ENCODE measurements at regions not wholly inside any gene's neighbourhood (a gene's known extent, or its start where the extent isn't known, plus 50 kb on each side); places are given as distances from the start of the nearest gene placed in this dataset.
"Not testable (repeated sequence)": the region's sequence is repeated elsewhere in the genome, so short reads cannot be mapped to it uniquely, and the experiment has no call there.

GRCh38 chr7:46071601-46072000, 150.5 kb upstream of the IGFBP3 start:
- DNase-seq (ENCODE audit: low spot score): no peak

- DNase-seq (ENCODE audit: low spot score): no peak
Observed at GRCh38 chr7:46071076-46071475, 150.0 kb upstream of the IGFBP3 start.

DNA sequence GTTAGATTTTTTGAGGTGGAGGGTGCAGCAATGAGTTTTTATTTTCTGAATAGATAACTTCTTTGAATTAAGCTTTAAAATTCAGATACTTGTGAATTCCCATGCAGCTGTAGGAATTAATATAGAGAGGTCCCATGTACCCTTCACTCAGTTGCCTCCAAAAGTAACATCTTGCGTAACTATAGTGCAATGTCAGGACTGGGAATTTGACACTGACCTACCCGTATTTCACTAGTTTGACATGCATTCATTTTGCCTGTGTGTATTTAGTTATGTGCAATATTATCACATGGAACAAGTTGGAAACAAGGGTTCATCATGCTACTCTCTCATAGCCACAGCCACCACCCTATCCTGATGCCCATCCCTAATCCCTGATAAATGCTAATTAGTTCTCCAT, 147.1 kb upstream of the IGFBP3 start:
- DNase-seq (ENCODE audit: low spot score): no peak

DNA sequence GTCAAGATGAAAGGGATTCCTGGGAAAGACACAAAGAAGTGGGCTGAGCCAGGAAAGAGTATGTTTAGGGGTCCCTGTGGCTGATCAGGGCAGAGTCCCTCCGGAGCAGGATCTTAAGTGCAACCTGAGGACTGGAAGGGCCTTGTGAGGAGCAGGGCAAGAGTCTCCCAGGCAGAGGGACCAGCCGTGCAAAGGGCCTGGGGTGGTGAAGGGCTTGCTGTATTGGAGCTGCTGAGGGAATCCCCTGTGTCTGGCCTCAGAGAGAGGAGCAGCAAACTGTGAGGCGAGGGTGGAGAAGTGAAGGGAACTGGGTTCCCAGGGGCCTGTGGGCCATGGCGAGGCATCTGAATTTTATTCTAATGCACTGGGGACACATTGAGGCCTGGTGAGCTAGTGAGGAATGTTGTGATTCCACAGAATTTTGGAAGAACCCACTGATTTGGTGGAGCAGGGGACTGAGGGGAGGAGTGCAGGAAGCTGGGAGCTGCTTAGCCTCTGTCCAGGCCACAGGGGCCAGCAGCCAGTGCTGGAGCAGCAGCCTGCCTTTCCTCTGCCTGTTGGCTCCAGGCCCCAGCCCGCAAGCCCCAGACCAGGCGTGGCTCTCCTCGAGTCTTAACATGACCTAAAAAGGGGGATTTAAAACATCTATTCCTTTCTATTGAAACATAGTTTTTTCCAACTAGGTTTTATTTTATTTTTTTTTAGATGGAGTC, 138.4 kb upstream of the IGFBP3 start:
- DNase-seq (ENCODE audit: low spot score): no peak

- no peak for DNase-seq (ENCODE audit: low spot score)
Observed at GRCh38 chr7:46058086-46058823, 137.2 kb upstream of the IGFBP3 start.

GRCh38 chr7:46054915-46055314, 133.8 kb upstream of the IGFBP3 start:
- DNase-seq (ENCODE audit: low spot score): no peak

GRCh38 chr7:46054272-46054671, 133.2 kb upstream of the IGFBP3 start:
- DNase-seq (ENCODE audit: low spot score): no peak

DNA sequence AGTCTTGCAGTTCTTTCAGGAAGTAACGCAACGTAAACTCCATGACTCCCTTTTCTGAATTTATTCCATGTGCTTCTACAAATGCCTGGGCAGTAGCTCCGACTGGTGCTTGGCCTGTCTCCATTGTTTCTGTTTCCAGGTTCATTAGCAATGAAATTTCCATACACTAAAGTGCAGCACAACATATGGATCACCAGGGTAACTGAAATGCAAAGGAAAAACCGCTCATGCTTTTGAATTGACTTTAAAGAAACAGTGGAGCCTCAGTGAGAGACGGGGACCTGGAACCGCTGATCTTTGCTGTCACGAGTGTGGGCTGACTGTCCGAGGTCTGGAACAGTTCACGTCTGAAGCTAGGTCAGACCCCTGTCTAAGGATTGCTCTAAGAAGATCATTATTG, 126.5 kb upstream of the IGFBP3 start:
- DNase-seq (ENCODE audit: low spot score): no peak

GRCh38 chr7:46043338-46043737, 122.3 kb upstream of the IGFBP3 start:
- not testable (repeated sequence) for DNase-seq (ENCODE audit: low spot score)

DNA sequence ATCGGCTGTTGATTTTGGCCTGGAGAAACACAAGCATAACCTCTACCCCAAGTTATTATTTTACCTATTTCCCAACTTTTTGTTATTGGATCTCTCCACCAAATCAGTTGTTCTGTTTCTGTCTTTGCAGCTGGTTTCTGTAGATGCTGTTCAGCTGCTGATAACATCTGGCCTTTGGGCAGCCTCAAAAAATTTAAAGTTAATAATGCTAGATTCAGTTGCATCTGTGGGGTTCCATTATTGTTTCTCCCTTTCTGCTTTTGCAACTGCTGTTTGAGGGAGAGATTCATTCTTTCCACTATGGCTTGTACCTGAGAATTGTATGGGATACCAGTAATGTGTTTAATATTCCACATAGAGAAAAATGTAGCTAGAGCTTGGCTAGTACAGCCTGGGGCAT, 118.7 kb upstream of the IGFBP3 start:
- not testable (repeated sequence) for DNase-seq (ENCODE audit: low spot score)

DNA sequence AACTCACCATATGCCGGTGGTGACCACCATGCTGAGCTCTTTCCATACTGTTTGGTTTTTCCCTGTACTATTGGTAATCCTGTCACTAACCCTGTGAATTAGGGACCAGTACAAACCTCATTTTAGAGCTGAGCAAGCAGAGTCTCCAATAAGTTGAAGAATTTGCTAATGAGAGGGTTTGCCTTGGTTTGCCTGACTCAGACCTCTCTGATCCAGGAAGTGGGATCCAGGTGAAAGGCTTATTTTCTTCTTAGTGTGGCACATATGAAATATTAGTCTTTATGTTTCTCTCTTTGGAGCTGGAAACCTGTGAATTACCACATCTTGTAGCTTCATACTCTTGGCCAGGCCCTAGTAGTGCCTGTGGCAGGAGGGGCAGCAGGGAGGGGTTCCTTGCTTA, 114.1 kb upstream of the IGFBP3 start:
- DNase-seq (ENCODE audit: low spot score): no peak

DNA sequence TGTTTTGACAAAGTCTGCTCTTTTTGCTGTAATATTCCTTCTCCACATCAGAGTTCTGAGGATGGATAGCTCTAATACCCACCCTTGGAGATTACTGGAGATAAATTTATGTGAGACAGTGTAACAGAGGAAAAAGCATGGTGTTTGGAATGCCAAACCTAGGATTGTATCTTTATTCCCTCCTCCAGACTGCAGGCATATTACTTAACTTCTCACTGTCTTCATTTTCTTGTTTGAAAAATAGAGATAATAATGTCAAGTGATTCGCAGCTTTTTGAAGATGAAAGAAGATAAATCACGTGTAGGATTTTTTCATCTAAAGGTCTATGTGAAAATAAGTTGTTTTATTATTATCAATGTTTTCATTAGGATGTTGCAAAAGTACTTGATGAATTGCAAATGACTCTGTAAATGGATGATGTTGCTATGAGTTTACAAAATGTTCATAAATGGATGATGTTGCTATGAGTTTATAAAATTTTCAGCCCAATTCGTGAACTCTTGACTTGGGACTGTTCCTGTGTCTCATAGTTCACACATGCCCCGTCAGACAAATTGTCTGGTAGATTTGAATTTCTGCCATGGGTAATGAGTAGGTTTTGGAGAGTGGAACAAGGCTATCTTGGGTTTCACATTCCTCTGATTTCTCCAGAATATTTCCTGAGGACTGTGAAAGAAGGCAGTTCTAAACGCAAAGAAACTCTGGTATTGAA, 113.1 kb upstream of the IGFBP3 start:
- DNase-seq (ENCODE audit: low spot score): no peak

GRCh38 chr7:46033592-46033991, 112.5 kb upstream of the IGFBP3 start:
- DNase-seq (ENCODE audit: low spot score): no peak

DNA sequence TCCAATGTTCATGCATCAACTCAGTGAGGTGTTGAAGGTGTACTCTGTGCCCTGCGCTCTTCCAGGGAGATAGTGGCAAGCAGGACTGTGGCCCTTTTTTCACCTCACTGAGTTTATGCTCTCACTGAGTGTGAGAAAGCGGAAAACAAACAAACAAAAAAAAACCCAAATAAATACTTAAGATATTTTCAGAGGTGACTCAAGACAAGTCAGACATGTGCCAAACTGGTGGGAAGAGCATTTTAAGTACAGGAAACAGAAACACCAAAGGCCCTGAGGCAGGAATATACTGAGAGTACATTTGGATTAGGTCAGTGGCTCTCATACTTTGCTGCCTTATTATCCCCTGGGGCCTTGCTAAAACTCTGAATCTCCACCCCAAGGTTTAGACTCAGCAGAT, 111.9 kb upstream of the IGFBP3 start:
- DNase-seq (ENCODE audit: low spot score): no peak

DNA sequence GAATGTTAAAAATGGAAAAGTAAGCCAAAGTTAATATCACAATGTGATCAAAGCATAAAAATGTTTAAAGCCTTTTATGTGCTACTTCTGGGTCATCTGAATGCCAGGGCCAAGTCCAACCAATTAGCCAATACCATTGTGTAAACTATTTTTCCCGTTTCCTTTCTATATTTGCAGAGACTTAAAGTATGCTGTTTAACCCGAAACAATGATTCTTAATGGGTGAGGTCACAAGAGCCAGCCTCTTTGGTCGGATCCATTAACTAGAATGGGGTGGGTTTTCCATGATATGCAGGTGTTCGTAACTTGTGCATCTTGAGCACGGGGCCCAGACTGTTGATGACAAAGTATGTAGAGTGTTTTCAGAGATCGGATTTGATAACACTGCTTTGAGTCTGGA, 111.3 kb upstream of the IGFBP3 start:
- DNase-seq (ENCODE audit: low spot score): no peak

GRCh38 chr7:46029111-46029704, 108.1 kb upstream of the IGFBP3 start:
- DNase-seq (ENCODE audit: low spot score): no peak

DNA sequence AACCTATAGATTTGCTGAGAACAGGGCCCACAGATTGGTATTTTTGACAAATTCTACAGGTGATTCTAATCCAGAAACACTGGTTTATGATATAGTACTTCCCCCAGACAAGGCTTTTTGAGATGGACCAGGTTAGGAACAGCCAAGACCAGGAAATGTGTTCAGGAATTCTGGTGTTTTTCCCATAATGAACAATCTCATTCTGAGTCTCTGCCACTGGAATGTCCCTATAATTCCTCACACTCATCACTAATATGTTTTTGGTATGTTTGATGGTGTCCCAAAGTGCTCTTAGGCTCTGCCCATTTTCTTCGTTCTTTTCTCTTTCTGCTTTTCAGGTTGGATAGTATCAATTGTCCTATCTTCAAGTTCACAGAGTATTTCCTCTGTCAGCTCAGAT, 107.2 kb upstream of the IGFBP3 start:
- no peak for DNase-seq (ENCODE audit: low spot score)

DNA sequence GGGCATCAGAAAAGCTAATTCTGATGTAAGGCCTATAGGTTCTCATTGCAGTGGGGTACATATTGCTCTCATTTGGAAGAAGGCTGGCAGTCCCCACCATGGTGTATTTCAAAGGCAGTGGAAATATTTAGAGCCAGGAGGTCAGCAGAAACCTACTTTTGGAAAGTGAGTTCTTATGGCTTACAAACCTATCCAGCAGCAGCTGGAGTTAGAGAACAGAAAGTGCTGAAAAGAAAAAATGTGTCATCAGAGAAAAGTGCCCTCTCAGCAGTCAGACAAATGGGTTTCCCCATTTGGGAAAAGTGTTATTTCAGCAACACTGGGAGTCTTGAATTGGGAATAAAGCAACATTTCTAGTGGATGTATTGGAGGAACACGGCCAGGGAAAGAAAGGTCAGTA, 105.7 kb upstream of the IGFBP3 start:
- no peak for DNase-seq (ENCODE audit: low spot score)

- no peak for DNase-seq (ENCODE audit: low spot score)
Observed at GRCh38 chr7:46024263-46024916, 103.3 kb upstream of the IGFBP3 start.

GRCh38 chr7:46022397-46022796, 101.3 kb upstream of the IGFBP3 start:
- DNase-seq (ENCODE audit: low spot score): no peak

DNA sequence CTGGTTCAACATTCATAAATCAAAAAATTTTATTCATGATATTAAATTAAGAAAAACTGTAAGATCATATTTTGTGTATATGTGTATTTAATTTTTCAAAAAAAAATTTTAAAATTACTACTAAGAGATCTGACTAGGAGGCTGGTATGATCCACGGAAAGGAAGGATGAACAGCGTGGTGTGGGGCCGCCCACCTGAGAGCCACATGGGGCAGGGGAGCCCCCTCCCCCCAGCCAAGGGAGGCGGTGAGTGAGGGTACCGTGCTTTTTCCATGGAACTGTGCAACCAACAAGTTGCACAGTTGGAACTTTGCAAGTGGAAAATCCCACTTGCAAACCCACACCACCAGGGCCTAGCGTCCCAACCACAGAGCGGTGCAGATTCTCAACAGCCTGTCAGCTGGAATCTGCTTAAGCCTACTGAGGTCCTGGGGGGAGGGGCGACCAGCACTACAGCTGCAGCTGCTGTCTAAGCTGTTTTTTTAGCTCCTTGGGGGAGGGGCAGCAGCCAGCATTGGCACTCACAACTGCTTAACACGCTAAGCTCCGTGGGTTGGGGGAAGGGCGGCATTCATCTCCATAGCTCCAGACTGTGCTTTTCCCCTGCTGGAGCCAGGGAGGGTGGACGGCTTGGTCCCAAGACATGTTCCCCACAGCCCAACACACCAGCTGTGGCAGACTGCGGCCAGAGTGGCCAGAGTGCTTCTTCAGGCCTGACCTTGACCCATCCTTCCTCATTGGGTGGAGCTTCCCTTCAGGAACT, 94.2 kb upstream of the IGFBP3 start:
- DNase-seq (ENCODE audit: low spot score): no peak

All from globus pallidus (tissue), 1 donor.